Naive thymus-derived CD8-positive, alpha-beta T cell (primary cell): ENCODE measurements at regions not wholly inside any gene's neighbourhood (a gene's known extent, or its start where the extent isn't known, plus 50 kb on each side); places are given as distances from the start of the nearest gene placed in this dataset.

ENCODE experiments used
- ATAC-seq, 2 donors: fragments of 150-1000 bp; cut with Tn5 transposase in 1 of 2; sonication (Bioruptor Pico), chemical (Tn5 transposase) in 1 of 2; 1 replicate in 1 of 2; 2 replicates in 1 of 2; pipeline ENCODE4 v1.10.0; 2021; ENCODE audit warnings: mild to moderate bottlenecking in 2 of 2, moderate library complexity in 2 of 2
- POLR2A ChIA-PET: fragments of 350-600 bp; sonication (Branson Sonifier 250); formaldehyde crosslinking; loops from one replicate; lab custom pipeline; 2021; ENCODE audit warnings: antibody characterized with exemption; lab: Charles Lee
- DNase-seq, 10 donors: peaks; one replicate each; pipeline versions ENCODE4 v3.0.0 to v3.0.0-alpha.2; 2020 to 2022
- H3K27ac Mint-ChIP-seq, 10 donors: one replicate each; pipeline ENCODE4 v1.8.0; 2020 to 2022; ENCODE audit warnings: mild to moderate bottlenecking in 10 of 10, mixed read lengths in 10 of 10, moderate library complexity in 4 of 10, inconsistent platforms in 1 of 10
- H3K27me3 Mint-ChIP-seq, 5 donors: one replicate each; pipeline ENCODE4 v1.8.0; 2021 to 2022; ENCODE audit warnings: mixed read lengths in 5 of 5
- H3K36me3 Mint-ChIP-seq, 3 donors: one replicate each; pipeline ENCODE4 v1.8.0; 2020 to 2022; ENCODE audit warnings: mixed read lengths in 3 of 3, mild to moderate bottlenecking in 2 of 3, inconsistent platforms in 1 of 3
- H3K4me1 Mint-ChIP-seq, 4 donors: one replicate each; pipeline ENCODE4 v1.8.0; 2021 to 2022; ENCODE audit warnings: mixed read lengths in 4 of 4
- H3K4me3 Mint-ChIP-seq, 10 donors: one replicate each; pipeline ENCODE4 v1.8.0; 2020 to 2022; ENCODE audit warnings: mild to moderate bottlenecking in 10 of 10, mixed read lengths in 10 of 10, moderate library complexity in 6 of 10, inconsistent platforms in 1 of 10
- H3K9me3 Mint-ChIP-seq, 9 donors: one replicate each; pipeline ENCODE4 v1.8.0; 2020 to 2022; ENCODE audit warnings: mixed read lengths in 9 of 9, mild to moderate bottlenecking in 3 of 9, inconsistent platforms in 1 of 9, moderate library complexity in 1 of 9

DNA sequence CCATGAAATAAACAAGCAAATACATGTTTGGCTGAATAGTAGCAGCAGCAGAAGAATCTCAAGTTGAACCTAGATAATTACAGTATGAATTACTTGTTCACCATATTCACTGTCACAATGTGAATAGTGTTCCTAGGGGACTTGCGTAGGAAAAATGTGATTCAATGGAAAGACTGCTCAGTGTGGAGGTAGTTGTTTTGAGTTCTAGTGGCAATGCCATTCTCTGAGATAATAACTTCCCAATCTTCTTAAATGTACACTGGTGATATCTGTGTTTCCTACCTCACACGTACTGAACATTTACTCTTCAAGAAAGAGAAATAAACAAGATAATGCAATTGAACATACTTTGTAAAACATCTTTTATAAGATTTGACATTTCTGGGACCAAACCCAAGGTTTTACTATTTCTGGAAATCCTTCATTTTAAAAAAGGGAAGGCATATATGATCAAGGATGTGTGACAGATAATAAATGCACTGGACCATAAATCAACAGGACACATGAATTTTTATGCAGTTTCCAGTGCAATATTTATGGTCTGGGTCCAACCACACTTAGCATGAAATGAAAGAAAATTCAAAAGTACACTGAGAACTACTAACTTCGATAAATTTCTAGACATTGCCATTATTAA is 598.3 kb upstream of the ZNF385D start:
- ATAC-seq (no peak), DNase-seq (no peak)
- POLR2A ChIA-PET, result no interaction called here
- H3K4me1 Mint-ChIP-seq, result no peaks in the 10 kb centered on the region
- H3K27me3 Mint-ChIP-seq, result peaks cover 0 to 4% (median 0%) of the 10 kb centered on the region in 5 donors
- H3K4me3 Mint-ChIP-seq, result no peak overlapping the region
- no peak overlapping the region for H3K27ac Mint-ChIP-seq
- H3K36me3 Mint-ChIP-seq, result no peaks in the 10 kb centered on the region
- peaks cover 0 to 8% (median 0%) of the 10 kb centered on the region in 9 donors for H3K9me3 Mint-ChIP-seq

DNA sequence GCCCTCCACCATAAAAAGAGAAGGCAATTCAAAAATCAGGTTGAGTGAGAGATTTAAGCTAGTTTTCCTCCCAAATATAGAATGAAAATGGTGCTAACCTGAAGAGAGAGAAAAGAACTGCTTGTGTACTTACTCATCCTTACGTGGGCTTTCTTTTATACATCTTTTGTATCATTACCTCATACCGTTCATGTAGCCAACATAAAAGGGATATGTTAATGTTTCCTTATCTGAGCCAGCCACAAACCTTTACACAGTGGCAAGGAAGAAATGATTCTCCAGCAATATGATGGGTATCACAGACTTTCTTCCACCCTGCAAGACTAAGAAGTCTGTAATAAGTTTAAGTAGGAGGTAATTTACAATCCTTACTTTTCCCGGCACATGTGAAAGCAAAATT is 600.8 kb upstream of the ZNF385D start:
- no peak for DNase-seq
- no peak overlapping the region for H3K4me3 Mint-ChIP-seq
- no peaks in the 10 kb centered on the region for H3K4me1 Mint-ChIP-seq
- ATAC-seq, result no peak
- H3K36me3 Mint-ChIP-seq, result no peaks in the 10 kb centered on the region
- peaks cover 0 to 4% (median 0%) of the 10 kb centered on the region in 5 donors for H3K27me3 Mint-ChIP-seq
- H3K27ac Mint-ChIP-seq, result no peak overlapping the region
- POLR2A ChIA-PET, result no interaction called here
- H3K9me3 Mint-ChIP-seq, result peaks cover 0 to 14% (median 0%) of the 10 kb centered on the region in 9 donors

DNA sequence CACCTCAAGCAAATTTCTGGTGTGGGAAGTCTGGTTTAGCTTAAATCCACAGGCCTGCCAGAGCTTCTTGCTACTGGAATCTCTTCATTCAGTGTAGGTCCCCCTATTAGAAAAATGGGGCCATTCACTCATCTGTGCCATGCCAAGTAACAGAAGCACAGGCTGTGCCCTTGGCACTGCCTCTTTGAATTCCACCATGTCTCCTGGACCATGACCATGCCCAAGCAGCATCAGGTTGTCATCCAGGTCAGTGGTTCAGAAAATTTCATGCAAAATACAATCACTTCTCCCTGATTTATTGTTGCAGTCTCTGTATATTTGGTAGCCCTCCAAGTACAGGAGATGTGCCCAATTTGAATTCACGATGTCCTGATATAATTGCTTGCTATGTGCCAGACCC is 602.1 kb upstream of the ZNF385D start:
- Mint-ChIP-seq H3K9me3 (peaks cover 0 to 14% (median 0%) of the 10 kb centered on the region in 9 donors), H3K4me3 (no peak overlapping the region), H3K36me3 (no peaks in the 10 kb centered on the region), H3K27me3 (peaks cover 0 to 4% (median 0%) of the 10 kb centered on the region in 5 donors), H3K4me1 (no peaks in the 10 kb centered on the region), H3K27ac (no peak overlapping the region)
- no peak for DNase-seq
- POLR2A ChIA-PET, result no interaction called here
- ATAC-seq, result no peak

DNA sequence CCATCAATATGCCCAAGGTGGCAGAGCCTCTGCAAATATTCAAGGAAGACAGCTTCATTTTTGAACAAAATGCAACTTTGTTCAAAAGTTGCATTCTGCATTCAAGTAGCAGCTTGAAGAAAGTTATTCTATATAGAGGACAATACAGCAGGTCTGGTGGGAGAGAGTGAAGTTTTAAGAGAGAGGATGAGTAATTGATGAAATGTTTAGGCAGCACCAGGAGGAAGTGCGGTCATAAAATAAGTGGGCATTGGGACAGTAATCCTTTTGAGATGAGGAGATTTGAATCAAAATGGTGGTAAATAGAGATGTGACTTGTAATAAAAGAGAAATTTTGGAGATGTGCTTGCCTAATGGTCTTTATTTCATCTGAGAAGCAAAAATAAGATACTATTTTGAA is 607.3 kb upstream of the ZNF385D start:
- peaks cover 0 to 14% (median 0%) of the 10 kb centered on the region in 9 donors for H3K9me3 Mint-ChIP-seq
- H3K4me3 Mint-ChIP-seq, result no peak overlapping the region
- DNase-seq, result no peak
- no peak overlapping the region for H3K27ac Mint-ChIP-seq
- peaks cover 0 to 4% (median 0%) of the 10 kb centered on the region in 5 donors for H3K27me3 Mint-ChIP-seq
- ATAC-seq, result no peak
- H3K36me3 Mint-ChIP-seq, result no peaks in the 10 kb centered on the region
- POLR2A ChIA-PET, result no interaction called here
- H3K4me1 Mint-ChIP-seq, result no peaks in the 10 kb centered on the region

DNA sequence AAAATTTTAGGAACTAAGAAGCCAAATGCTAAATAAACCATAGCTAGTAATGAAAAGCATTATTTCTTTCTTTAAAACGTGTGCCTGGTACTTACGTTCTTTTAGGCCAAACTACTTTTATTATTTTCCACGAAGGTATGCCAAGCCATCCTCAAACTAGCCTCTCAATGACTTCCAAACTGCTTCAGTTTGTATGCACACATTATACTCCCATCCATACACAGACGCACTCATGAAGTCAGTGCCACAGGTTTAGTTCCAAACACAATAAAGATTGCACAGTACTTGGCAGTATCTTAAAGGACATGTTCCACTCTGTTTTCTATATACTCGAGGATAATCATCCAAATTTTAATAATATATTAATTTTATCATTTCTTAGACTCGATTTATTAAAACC is 609.2 kb upstream of the ZNF385D start:
- no peak for ATAC-seq
- POLR2A ChIA-PET, result no interaction called here
- no peak for DNase-seq
- H3K27me3 Mint-ChIP-seq, result no peaks in the 10 kb centered on the region
- H3K9me3 Mint-ChIP-seq, result peaks cover 0 to 11% (median 0%) of the 10 kb centered on the region in 9 donors
- H3K27ac Mint-ChIP-seq, result no peak overlapping the region
- no peak overlapping the region for H3K4me3 Mint-ChIP-seq
- no peaks in the 10 kb centered on the region for H3K36me3 Mint-ChIP-seq
- H3K4me1 Mint-ChIP-seq, result no peaks in the 10 kb centered on the region

DNA sequence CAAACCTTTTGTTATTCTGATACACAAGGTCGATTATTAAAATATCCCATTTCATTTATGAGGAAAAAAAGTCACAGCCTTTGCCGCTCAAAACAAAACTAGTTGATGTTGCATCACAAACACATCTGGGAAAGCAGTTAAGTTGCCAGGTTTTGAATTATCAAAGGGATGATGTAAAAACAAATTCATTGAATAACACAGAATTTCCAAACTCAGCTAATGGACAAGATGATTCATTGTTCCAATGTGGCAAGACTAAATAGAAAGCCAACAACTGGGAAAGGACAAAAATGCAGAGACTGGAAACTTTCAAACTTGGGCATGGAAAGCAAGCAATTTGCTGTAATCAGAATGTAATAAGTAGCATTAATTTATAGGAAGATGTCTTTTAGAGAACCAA is 610.0 kb upstream of the ZNF385D start:
- ATAC-seq (no peak), DNase-seq (no peak)
- H3K27ac Mint-ChIP-seq, result no peak overlapping the region
- POLR2A ChIA-PET, result no interaction called here
- no peak overlapping the region for H3K4me3 Mint-ChIP-seq
- no peaks in the 10 kb centered on the region for H3K36me3 Mint-ChIP-seq
- H3K27me3 Mint-ChIP-seq, result no peaks in the 10 kb centered on the region
- H3K9me3 Mint-ChIP-seq, result peaks cover 0 to 11% (median 0%) of the 10 kb centered on the region in 9 donors
- H3K4me1 Mint-ChIP-seq, result no peaks in the 10 kb centered on the region

DNA sequence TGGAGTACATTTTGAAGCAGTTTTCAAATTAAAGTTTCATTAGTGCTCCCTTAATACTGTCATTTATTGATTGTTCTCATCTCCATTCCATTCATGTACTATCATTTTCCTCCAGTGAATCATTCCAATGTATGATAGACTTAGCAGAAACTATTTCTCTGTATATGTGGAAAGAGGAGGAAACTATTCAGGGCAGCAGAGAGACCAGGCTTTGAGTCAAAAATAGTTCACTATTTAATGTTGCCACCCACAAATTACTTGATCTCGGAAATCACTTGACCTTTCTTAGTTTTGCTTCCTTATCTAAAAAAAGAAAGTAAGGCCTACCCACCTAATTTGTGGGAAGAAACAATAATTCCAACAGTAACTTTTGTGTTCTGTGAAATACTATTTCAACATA is 610.5 kb upstream of the ZNF385D start:
- Mint-ChIP-seq H3K27ac (no peak overlapping the region), H3K36me3 (no peaks in the 10 kb centered on the region), H3K27me3 (no peaks in the 10 kb centered on the region), H3K4me3 (no peak overlapping the region), H3K9me3 (peaks cover 0 to 7% (median 0%) of the 10 kb centered on the region in 9 donors), H3K4me1 (no peaks in the 10 kb centered on the region)
- POLR2A ChIA-PET, result no interaction called here
- DNase-seq, result no peak
- no peak for ATAC-seq

DNA sequence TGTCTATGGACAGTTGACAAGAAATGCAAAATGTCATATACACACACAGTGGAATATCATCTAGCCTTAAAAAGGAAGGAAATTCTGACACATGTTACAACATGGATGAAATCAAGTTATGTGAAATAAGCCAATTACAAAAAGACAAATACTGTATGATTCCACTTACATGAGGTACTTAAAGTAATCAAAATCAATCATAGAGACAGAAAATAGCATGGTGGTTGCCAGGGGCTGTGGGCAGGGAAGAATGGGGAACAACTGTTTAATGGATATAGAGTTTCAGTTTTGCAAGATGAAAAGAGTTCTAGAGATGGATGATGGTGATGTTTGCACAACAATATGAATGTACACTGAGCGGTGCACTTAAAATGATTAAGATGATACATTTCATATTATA is 613.8 kb upstream of the ZNF385D start:
- Mint-ChIP-seq H3K4me3 (no peak overlapping the region), H3K36me3 (no peaks in the 10 kb centered on the region), H3K27me3 (peaks cover 0 to 6% (median 0%) of the 10 kb centered on the region in 5 donors), H3K9me3 (peaks cover 0 to 9% (median 2%) of the 10 kb centered on the region in 9 donors), H3K4me1 (no peaks in the 10 kb centered on the region), H3K27ac (no peak overlapping the region)
- ATAC-seq (no peak), DNase-seq (no peak)
- POLR2A ChIA-PET, result no interaction called here

DNA sequence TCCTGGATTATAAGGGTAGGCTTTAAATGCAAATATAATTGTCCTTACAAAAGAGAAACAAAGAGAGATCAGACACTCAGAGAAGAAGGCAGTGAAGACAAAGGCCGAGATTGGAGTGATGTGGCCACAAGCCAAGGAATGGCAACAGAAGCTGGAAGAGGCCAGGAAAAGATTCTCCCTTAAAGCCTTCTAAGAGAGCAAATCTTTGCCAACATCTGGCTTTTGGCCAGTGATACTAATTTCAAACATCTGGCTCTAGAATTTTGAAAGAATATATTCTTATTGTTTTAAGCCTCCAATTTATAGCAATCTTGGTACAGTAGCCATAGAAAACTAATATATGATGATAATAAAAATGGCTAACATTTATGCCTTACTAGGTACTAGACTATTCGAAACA is 615.8 kb upstream of the ZNF385D start:
- H3K9me3 Mint-ChIP-seq, result peaks cover 0 to 9% (median 2%) of the 10 kb centered on the region in 9 donors
- no peak for ATAC-seq
- no peak overlapping the region for H3K4me3 Mint-ChIP-seq
- DNase-seq, result no peak
- no peak overlapping the region for H3K27ac Mint-ChIP-seq
- H3K27me3 Mint-ChIP-seq, result peaks cover 6 to 18% (median 12%) of the 10 kb centered on the region in 5 donors
- H3K36me3 Mint-ChIP-seq, result peaks cover 0 to 5% (median 0%) of the 10 kb centered on the region in 3 donors
- POLR2A ChIA-PET, result no interaction called here
- peaks cover 0 to 6% (median 0%) of the 10 kb centered on the region in 4 donors for H3K4me1 Mint-ChIP-seq

DNA sequence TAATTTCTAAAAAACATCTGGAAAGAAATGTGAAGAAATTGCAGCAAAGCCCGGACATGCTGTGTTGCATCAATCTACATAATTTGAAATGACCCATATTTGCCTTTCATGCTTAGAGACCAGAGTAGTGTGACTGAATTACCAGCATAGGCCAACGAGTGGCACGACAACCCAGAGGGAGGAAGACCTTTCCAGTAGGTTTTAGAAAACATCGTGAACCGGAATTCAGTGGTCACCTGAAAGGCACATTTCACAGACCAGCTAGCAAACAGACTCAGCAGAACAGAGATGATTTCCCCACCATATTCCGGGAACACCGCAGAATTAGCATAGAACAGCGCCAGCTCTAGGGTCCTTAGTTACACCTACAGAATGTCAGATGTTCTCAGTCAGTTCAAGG is 620.0 kb upstream of the ZNF385D start:
- H3K27me3 Mint-ChIP-seq, result peaks cover 16 to 39% (median 33%) of the 10 kb centered on the region in 5 donors
- no peak for ATAC-seq
- POLR2A ChIA-PET, result no interaction called here

DNA sequence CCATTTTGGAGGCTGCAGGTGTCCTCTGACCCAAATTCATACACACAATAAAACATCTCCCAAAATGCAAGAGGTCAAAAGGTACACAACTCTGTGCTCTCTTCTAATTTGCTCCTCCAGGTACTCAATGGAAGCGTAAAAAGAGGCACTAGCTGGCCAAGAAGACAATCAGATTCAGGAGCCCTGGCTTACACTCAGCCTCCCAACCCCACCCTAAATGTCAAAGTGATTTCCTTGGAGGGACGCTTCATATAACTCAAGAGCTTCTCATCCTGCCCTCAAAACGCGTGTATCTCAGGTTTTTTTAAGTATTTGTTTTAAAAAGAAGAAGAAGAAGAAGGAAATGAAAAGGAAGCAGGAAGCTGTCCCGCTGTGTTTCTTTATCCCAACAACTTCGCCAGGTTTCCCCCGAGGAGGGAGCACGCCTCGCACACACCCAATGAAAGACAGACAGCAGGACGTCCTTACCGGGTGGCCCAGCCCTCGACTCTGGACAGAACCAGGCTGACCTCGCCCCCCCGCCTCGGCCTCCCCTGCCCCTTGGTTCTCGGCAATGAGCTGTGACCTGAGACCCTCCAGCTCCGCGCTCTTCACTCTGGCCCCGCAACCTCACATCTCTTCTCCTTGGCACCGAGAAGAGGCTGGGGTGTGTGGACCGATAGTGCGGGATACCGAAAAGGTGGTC is 620.7 kb upstream of the ZNF385D start:
- H3K4me3 Mint-ChIP-seq, result peak overlapping the region in 1 of 10 donors; percentile 2
- peaks cover 0 to 10% (median 0%) of the 10 kb centered on the region in 3 donors for H3K36me3 Mint-ChIP-seq
- POLR2A ChIA-PET, result no interaction called here
- no peak for DNase-seq
- no peak for ATAC-seq
- no peak overlapping the region for H3K27ac Mint-ChIP-seq
- H3K9me3 Mint-ChIP-seq, result peaks cover 0 to 10% (median 4%) of the 10 kb centered on the region in 9 donors
- peaks cover 0 to 11% (median 3%) of the 10 kb centered on the region in 4 donors for H3K4me1 Mint-ChIP-seq
- peaks cover 16 to 39% (median 33%) of the 10 kb centered on the region in 5 donors for H3K27me3 Mint-ChIP-seq

More for the DNA sequence above, 620.0 kb upstream of the ZNF385D start:
- no peak overlapping the region for H3K27ac Mint-ChIP-seq
- H3K9me3 Mint-ChIP-seq, result peaks cover 0 to 10% (median 3%) of the 10 kb centered on the region in 9 donors
- DNase-seq, result no peak
- peaks cover 0 to 11% (median 3%) of the 10 kb centered on the region in 4 donors for H3K4me1 Mint-ChIP-seq
- no peak overlapping the region for H3K4me3 Mint-ChIP-seq
- peaks cover 0 to 10% (median 0%) of the 10 kb centered on the region in 3 donors for H3K36me3 Mint-ChIP-seq

DNA sequence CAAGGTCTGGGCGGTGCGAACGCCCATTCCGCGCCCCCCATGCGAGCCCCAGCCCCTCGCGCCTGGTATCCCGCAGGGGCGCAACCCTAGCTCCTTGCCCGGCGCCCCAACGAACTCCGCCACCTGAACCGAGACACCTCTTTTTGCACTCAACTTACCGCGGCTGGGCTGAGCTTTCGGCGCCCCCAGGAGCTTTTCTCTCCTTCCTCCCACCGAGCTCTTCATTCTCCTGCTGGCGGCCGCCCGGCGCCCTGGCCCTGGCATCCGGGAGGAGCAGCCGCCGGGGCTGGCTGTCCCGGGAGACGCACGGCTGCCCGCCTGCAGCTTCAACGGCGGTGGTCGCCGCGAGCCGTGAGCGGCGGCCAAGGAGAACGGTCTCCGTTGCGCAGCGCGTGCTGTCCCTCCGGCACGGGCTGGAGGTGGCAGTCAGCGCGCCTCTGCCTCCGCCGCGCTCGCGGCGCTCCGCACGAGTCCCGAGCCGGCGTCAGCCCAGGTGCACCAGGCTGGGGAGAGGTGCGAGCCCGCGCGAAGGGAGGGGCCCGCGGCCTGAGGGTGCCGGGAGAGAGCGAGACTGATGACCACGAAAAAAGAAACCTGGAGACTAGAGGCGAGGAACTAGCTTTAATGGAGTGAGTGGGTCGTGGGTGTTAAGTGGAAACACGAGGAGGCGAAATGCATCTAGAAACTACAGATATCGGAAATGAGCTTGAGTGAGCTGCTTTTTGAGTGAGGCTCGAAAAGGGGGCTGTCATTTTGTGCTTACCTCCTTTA is 621.5 kb upstream of the ZNF385D start:
- Mint-ChIP-seq H3K9me3 (peaks cover 0 to 10% (median 4%) of the 10 kb centered on the region in 9 donors), H3K27ac (no peak overlapping the region), H3K27me3 (peaks cover 16 to 39% (median 33%) of the 10 kb centered on the region in 5 donors), H3K4me3 (no peak overlapping the region), H3K36me3 (peaks cover 0 to 10% (median 0%) of the 10 kb centered on the region in 3 donors), H3K4me1 (peaks cover 0 to 11% (median 3%) of the 10 kb centered on the region in 4 donors)
- POLR2A ChIA-PET, result no interaction called here
- DNase-seq (no peak), ATAC-seq (no peak)

DNA sequence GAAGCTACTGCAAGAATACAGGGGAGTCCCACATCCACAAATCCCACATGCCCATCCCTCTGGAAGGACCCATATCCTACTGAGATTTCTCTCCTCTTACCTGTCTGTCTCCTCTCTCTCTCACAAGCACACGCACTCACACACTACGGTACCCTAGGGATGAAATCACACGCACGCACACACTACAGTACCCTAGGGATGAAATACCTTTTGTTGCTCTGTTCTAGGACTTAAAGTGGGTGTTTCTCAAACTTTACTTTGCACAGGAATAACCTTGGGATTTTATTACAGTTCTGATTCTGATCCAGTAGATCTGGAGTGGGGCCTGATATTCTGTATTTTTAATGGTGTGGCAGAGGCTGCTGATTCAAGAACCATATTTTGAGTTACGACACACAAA is 622.2 kb upstream of the ZNF385D start:
- no peak overlapping the region for H3K27ac Mint-ChIP-seq
- peaks cover 0 to 10% (median 0%) of the 10 kb centered on the region in 3 donors for H3K36me3 Mint-ChIP-seq
- peaks cover 0 to 11% (median 3%) of the 10 kb centered on the region in 4 donors for H3K4me1 Mint-ChIP-seq
- DNase-seq, result no peak
- H3K4me3 Mint-ChIP-seq, result peak overlapping the region in 1 of 10 donors; percentile 2
- H3K27me3 Mint-ChIP-seq, result peaks cover 16 to 39% (median 33%) of the 10 kb centered on the region in 5 donors
- ATAC-seq, result no peak
- peaks cover 0 to 10% (median 4%) of the 10 kb centered on the region in 9 donors for H3K9me3 Mint-ChIP-seq
- POLR2A ChIA-PET, result no interaction called here
